Mesenchymal stem cell (in vitro differentiated cells and primary cell): ENCODE measurements at regions not wholly inside any gene's neighbourhood (a gene's known extent, or its start where the extent isn't known, plus 50 kb on each side); places are given as distances from the start of the nearest gene placed in this dataset.
A peak's percentile ranks its signal among the peaks of the same experiment; 100 is the strongest.
"Not testable (repeated sequence)": the region's sequence is repeated elsewhere in the genome, so short reads cannot be mapped to it uniquely, and the experiment has no call there.

ENCODE experiments used
- DNase-seq: peaks from one replicate; pipeline ENCODE4 v3.0.0-alpha.2; 2013
- H2AFZ ChIP-seq: one replicate; pipeline ENCODE4 v1.6.1; 2013; ENCODE audit warnings: low read depth, mild to moderate bottlenecking, control low read depth, inconsistent platforms, low read length, moderate library complexity
- H2AK5ac ChIP-seq: 2 replicates; pipeline ENCODE4 v1.6.1; 2013; ENCODE audit warnings: low read length, moderate library complexity, mild to moderate bottlenecking, inconsistent platforms; ENCODE audit not compliant: severe bottlenecking
- H2BK120ac ChIP-seq: one replicate; pipeline ENCODE4 v1.6.1; 2013; ENCODE audit warnings: low read depth, mild to moderate bottlenecking, inconsistent platforms, low read length, moderate library complexity
- H2BK12ac ChIP-seq, 2 experiments: one replicate each; pipeline ENCODE4 v1.6.1; 2013; ENCODE audit warnings: inconsistent platforms in 2 of 2, low read length in 2 of 2, mild to moderate bottlenecking in 2 of 2, moderate library complexity in 2 of 2, control low read depth in 1 of 2
- H2BK15ac ChIP-seq: one replicate; pipeline ENCODE4 v1.6.1; 2013; ENCODE audit warnings: mild to moderate bottlenecking, low read depth, inconsistent platforms; ENCODE audit not compliant: poor library complexity, severe bottlenecking
- H2BK5ac ChIP-seq: 2 replicates; pipeline ENCODE4 v1.6.1; 2013; ENCODE audit warnings: low read depth, mild to moderate bottlenecking, low read length, control low read depth, inconsistent platforms; ENCODE audit not compliant: poor library complexity, severe bottlenecking
- H3K14ac ChIP-seq, 2 experiments: one replicate each; pipeline ENCODE4 v1.6.1; 2013; ENCODE audit warnings: inconsistent platforms in 2 of 2, low read length in 2 of 2, control low read depth in 1 of 2, mild to moderate bottlenecking in 1 of 2, moderate library complexity in 1 of 2
- H3K18ac ChIP-seq, 2 experiments: one replicate each; pipeline ENCODE4 v1.6.1; 2013; ENCODE audit warnings: inconsistent platforms in 2 of 2, low read length in 2 of 2, control low read depth in 1 of 2, low read depth in 1 of 2, mild to moderate bottlenecking in 1 of 2
- H3K23ac ChIP-seq, 2 experiments: one replicate each; pipeline ENCODE4 v1.6.1; 2013; ENCODE audit warnings: inconsistent platforms in 2 of 2, low read length in 2 of 2, mild to moderate bottlenecking in 2 of 2, moderate library complexity in 2 of 2, control low read depth in 1 of 2
- H3K27ac ChIP-seq: 2 replicates; pipeline ENCODE4 v1.5.1; 2013; ENCODE audit warnings: mild to moderate bottlenecking, moderate library complexity, low read length, control low read depth, inconsistent platforms; ENCODE audit not compliant: poor library complexity, severe bottlenecking
- H3K27me3 ChIP-seq, 2 experiments: 2 replicates each; pipeline versions ENCODE4 v1.6.1 to v1.7.0; 2013; ENCODE audit warnings: low read length in 2 of 2, mild to moderate bottlenecking in 2 of 2, moderate library complexity in 2 of 2, control low read depth in 1 of 2, inconsistent platforms in 1 of 2; ENCODE audit not compliant: control insufficient read depth in 1 of 2, insufficient read depth in 1 of 2
- H3K36me3 ChIP-seq, 2 experiments: 2 replicates each; pipeline versions ENCODE4 v1.6.1 to v1.7.0; 2013; ENCODE audit warnings: low read length in 2 of 2, control low read depth in 1 of 2, inconsistent platforms in 1 of 2, low read depth in 1 of 2, mild to moderate bottlenecking in 1 of 2; ENCODE audit not compliant: insufficient read depth in 2 of 2, control insufficient read depth in 1 of 2
- H3K4ac ChIP-seq, 2 experiments: one replicate each; pipeline ENCODE4 v1.6.1; 2013; ENCODE audit warnings: inconsistent platforms in 2 of 2, low read length in 2 of 2, mild to moderate bottlenecking in 2 of 2, moderate library complexity in 2 of 2, control low read depth in 1 of 2, low read depth in 1 of 2
- H3K4me1 ChIP-seq: 2 replicates; pipeline ENCODE4 v1.6.1; 2013; ENCODE audit warnings: low read depth, low read length, control low read depth; ENCODE audit not compliant: control insufficient read depth, insufficient read depth
- H3K4me2 ChIP-seq: 2 replicates; pipeline ENCODE4 v1.6.1; 2013; ENCODE audit warnings: low read length, mild to moderate bottlenecking, inconsistent platforms; ENCODE audit not compliant: poor library complexity, severe bottlenecking
- H3K4me3 ChIP-seq, 2 experiments: 2 replicates each; pipeline versions ENCODE4 v1.5.1 to v1.7.0; 2013; ENCODE audit warnings: low read length in 2 of 2, mild to moderate bottlenecking in 2 of 2, control low read depth in 1 of 2, low read depth in 1 of 2; ENCODE audit not compliant: insufficient read depth in 1 of 2
- H3K79me1 ChIP-seq: replicated peaks from 2 replicates; pipeline ENCODE4 v1.6.1; 2013; ENCODE audit warnings: mild to moderate bottlenecking, control low read depth, low read length, inconsistent platforms; ENCODE audit not compliant: poor library complexity, severe bottlenecking
- H3K9ac ChIP-seq: 2 replicates; pipeline ENCODE4 v1.7.0; 2013; ENCODE audit warnings: mild to moderate bottlenecking, low read length, moderate library complexity
- H3K9me3 ChIP-seq: 2 replicates; pipeline ENCODE4 v1.7.0; 2013; ENCODE audit warnings: mild to moderate bottlenecking, low read length; ENCODE audit not compliant: control insufficient read depth
- H4K8ac ChIP-seq: one replicate; pipeline ENCODE4 v1.6.1; 2013; ENCODE audit warnings: inconsistent platforms, mild to moderate bottlenecking, low read length, moderate library complexity
- H4K91ac ChIP-seq: one replicate; pipeline ENCODE4 v1.6.1; 2013; ENCODE audit warnings: mild to moderate bottlenecking, low read length, inconsistent platforms
- WGBS: methylation state at CpG from one replicate; pipeline ENCODE4 v1.1.7; 2013; ENCODE audit warnings: mixed read lengths; 5-methylcytosine and 5-hydroxymethylcytosine counted together

DNA sequence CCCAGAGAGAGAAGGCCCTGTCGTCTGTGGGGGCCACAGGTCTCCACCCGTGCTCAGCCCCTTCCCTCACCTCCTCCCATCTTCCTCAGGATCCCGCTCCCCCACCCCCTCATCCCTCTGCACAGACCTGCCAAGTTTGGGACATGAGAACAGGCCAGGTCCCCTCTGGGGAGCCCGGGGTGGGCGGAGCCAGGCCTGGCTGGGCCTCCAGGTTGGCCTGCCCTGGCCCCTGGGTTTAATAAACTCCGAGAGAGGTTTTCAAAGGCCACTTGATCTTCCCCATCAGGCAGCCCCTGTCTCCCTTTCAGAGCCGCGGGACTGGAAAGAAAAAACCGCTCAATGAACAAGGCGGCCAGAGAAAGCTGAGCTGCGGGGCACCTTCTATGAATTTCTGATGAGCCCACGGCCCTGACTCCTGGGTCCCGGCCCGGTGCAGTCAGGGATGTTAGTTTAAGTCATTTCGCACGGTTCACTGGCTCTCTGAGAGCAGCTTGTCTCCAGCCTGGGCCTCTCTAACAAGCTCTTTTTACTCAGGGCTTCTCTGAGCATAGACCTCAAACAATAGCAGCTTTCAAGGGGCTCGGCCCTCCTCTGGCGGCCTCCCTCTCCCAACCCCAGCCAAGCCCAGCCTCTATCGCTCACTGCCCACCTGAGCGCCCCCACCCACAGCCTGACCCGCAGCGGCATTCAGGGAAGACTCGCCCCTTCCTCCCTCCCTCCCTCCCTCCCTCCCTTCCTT lies 64.8 kb downstream of the RPUSD4 start:
- Histone ChIP-seq H2BK12ac (peak overlapping the region in 1 of 2 experiments; percentile 68), H3K27me3 (peaks cover 0 to 14% of the 10 kb centered on the region in 2 experiments)
- 34% methylated on average over 23 of the region's 23 CpGs for WGBS

DNA sequence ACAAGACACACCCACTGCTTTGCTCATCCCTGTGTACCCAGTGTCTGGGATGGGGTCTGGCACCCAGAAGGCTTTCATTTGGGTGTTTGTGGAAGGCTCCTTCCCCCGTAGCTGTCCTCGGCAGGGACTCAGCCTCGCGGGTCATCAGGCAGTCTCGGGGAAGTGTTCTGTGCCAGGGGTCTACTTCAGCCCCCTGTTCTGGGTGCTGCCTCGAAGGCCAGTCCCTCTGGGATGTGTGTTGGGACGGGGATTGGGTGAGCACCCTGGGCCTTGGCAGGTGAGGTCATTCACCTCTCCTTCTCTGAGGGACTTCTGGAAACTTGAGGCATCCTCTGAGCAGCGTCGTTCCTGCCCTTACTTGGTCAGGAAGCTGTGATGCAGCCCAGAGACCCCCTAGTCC lies 65.5 kb downstream of the RPUSD4 start:
- Histone ChIP-seq H3K4me2 (no peak overlapping the region), H3K14ac (no peak overlapping the region), H3K18ac (no peak overlapping the region), H3K4me3 (no peak overlapping the region), H2AK5ac (peak overlapping the region; percentile 65), H3K36me3 (no peaks in the 10 kb centered on the region), H3K79me1 (no peaks in the 10 kb centered on the region), H3K4me1 (peaks cover 28% of the 10 kb centered on the region), H4K91ac (no peak overlapping the region), H3K9ac (no peak overlapping the region), H2BK5ac (no peak overlapping the region), H3K27me3 (peaks cover 0 to 14% of the 10 kb centered on the region in 2 experiments), H2BK12ac (no peak overlapping the region), H3K4ac (no peak overlapping the region), H3K9me3 (no peaks in the 10 kb centered on the region), H3K27ac (no peak overlapping the region), H4K8ac (no peak overlapping the region), H2BK15ac (peak overlapping the region; percentile 26), H2AFZ (no peak overlapping the region), H2BK120ac (no peak overlapping the region), H3K23ac (no peak overlapping the region)
- no peak for DNase-seq
- 78% methylated on average over 9 of the region's 9 CpGs for WGBS

More for the DNA sequence above, 64.8 kb downstream of the RPUSD4 start:
- Histone ChIP-seq H3K23ac (no peak overlapping the region), H3K9me3 (peaks cover 5% of the 10 kb centered on the region), H4K8ac (no peak overlapping the region), H3K4me3 (no peak overlapping the region), H2BK15ac (peak overlapping the region; percentile 52), H3K27ac (peak overlapping the region; percentile 25), H2BK5ac (no peak overlapping the region), H3K14ac (no peak overlapping the region), H2AK5ac (no peak overlapping the region), H3K18ac (no peak overlapping the region), H3K4me1 (peaks cover 25% of the 10 kb centered on the region), H2AFZ (no peak overlapping the region), H3K9ac (no peak overlapping the region), H3K4ac (peak overlapping the region in 1 of 2 experiments; percentile 11), H3K79me1 (no peaks in the 10 kb centered on the region), H4K91ac (no peak overlapping the region), H3K4me2 (peak overlapping the region; percentile 55), H2BK120ac (peak overlapping the region; percentile 68), H3K36me3 (no peaks in the 10 kb centered on the region)
- no peak for DNase-seq

DNA sequence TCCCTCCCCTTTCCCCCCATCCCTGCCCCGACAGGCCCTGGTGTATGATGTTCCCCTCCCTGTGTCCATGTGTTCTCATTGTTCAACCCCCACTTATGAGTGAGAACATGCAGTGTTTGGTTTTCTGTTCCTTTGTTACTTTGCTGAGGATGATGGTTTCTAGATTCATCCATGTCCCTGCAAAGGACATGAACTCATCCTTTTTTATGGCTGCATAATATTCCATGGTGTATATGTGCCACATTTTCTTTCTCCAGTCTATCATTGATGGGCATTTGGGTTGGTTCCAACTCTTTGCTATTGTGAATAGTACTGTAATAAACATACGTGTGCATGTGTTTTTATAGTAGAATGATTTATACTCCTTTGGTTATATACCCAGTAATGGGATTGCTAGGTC lies 68.0 kb downstream of the RPUSD4 start:
- H3K79me1 ChIP-seq, H3K4ac ChIP-seq, H2AFZ ChIP-seq, H3K18ac ChIP-seq, H2BK15ac ChIP-seq, H3K27ac ChIP-seq, H4K91ac ChIP-seq, H3K4me2 ChIP-seq, H3K14ac ChIP-seq, DNase-seq, H3K9ac ChIP-seq, H3K36me3 ChIP-seq, H2BK5ac ChIP-seq, H2AK5ac ChIP-seq, H4K8ac ChIP-seq, H3K4me3 ChIP-seq, H2BK12ac ChIP-seq, H2BK120ac ChIP-seq, H3K9me3 ChIP-seq, H3K23ac ChIP-seq: not testable (repeated sequence)
- no CpG with 5 or more reads among the region's 2 CpGs for WGBS
- H3K27me3 ChIP-seq: peaks cover 0 to 37% of the 10 kb centered on the region in 2 experiments
- peaks cover 34% of the 10 kb centered on the region for H3K4me1 ChIP-seq

DNA sequence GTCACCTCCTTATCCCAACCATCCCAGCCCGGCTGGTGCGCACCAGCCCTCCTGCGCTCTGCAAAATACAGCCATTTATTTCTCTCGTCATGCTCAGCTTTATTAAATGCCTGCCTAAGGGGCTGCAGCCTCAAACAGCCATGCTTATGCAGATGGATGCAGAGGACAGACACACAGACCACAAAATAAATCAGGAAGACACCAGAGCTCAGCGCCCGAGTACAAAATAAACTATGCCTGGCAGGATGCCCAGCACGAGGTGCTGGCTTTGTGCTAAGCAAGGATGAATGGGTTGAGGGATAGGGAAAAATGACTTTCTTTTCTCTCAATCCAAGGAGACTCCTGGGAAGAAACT lies 70.5 kb downstream of the RPUSD4 start:
- H4K91ac ChIP-seq: peak overlapping the region; percentile 39
- DNase-seq: peak; percentile 90
- no peak overlapping the region for H2BK5ac ChIP-seq
- H2BK12ac ChIP-seq: peak overlapping the region in 1 of 2 experiments; percentile 29
- no peaks in the 10 kb centered on the region for H3K79me1 ChIP-seq
- H3K36me3 ChIP-seq: no peaks in the 10 kb centered on the region
- H3K27ac ChIP-seq: no peak overlapping the region
- 39% methylated on average over 4 of the region's 7 CpGs for WGBS
- H4K8ac ChIP-seq: peak overlapping the region; percentile 91
- peak overlapping the region in 1 of 2 experiments; percentile 8 for H3K4me3 ChIP-seq
- H2BK15ac ChIP-seq: no peak overlapping the region
- H3K4me1 ChIP-seq: peaks cover 17% of the 10 kb centered on the region
- peak overlapping the region in 1 of 2 experiments; percentile 40 for H3K4ac ChIP-seq
- no peaks in the 10 kb centered on the region for H3K9me3 ChIP-seq
- H2AFZ ChIP-seq: no peak overlapping the region
- H3K9ac ChIP-seq: peak overlapping the region; percentile 69
- H3K27me3 ChIP-seq: peaks cover 0 to 61% of the 10 kb centered on the region in 2 experiments
- H3K14ac ChIP-seq: no peak overlapping the region
- peak overlapping the region; percentile 27 for H2BK120ac ChIP-seq
- peak overlapping the region; percentile 37 to 83 for H3K18ac ChIP-seq
- no peak overlapping the region for H3K23ac ChIP-seq
- H3K4me2 ChIP-seq: no peak overlapping the region
- no peak overlapping the region for H2AK5ac ChIP-seq
